HG03095 (cell line): ENCODE measurements at regions not wholly inside any gene's neighbourhood (a gene's known extent, or its start where the extent isn't known, plus 50 kb on each side); places are given as distances from the start of the nearest gene placed in this dataset.
"Not testable (repeated sequence)": the region's sequence is repeated elsewhere in the genome, so short reads cannot be mapped to it uniquely, and the experiment has no call there.

Experiments
- ATAC-seq: cut with Tn5 transposase; IDR thresholded peaks from one replicate; pipeline ENCODE4 v1.9.1; 2021; ENCODE audit warnings: moderate library complexity; ENCODE audit not compliant: unreplicated experiment

DNA sequence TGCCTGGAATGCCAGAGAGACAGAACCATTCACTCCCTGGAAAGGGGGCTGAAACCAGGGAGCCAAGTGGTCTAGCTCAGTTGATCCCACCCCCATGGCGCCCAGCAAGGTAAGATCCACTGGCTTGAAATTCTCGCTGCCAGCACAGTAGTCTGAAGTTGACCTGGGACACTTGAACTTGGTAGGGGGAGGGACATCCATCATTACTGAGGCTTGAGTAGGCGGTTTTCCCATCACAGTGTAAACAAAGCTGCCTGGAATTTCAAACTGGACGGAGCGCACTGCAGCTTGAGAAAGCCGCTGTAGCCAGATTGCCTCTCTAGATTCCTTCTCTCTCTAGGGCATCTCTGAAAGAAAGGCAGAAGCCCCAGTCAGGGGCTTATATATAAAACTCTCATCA, 310.7 kb upstream of the DPPA4 start:
- no peak for ATAC-seq

- ATAC-seq: no peak
Measured at GRCh38 chr3:109656225-109656624, 318.9 kb upstream of the DPPA4 start.

DNA sequence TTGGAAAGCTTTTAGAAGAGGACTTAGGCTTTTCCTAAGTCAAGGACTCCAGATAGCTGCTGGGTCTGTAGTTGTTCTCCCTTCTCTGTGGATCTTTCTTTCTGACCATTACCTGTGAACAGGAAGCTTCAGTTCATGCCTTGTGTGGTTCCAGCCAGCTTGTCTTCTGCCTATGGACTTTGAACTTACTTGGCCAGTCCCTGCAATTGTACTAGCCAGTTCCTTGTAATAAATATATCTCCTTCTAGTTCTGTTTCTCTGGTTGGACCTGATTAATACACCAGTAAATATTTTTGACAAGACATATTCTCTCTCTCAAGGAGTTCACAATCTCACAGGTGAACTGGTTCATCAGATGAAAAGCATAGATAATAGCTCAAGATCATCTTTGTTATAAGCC, 341.3 kb upstream of the DPPA4 start:
- no peak for ATAC-seq

GRCh38 chr3:109679664-109680063, 342.3 kb upstream of the DPPA4 start:
- no peak for ATAC-seq

DNA sequence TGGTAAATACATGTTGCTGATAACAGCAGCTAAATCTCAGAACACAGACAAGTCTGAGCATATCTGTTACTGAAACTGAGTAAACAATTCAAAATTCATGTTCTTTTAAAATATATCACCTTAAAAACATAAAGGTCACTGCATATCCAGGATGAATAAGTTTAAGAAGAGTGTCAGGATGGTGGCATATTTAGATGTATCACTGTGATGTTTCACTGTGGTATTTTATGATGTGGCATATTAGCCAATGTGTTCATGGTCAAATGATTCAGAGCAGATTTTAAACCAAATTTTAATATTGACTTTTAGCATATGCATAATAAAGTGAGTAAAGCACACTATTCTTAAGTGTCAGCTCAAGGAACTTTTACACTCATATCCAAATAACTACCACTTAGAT, 346.4 kb upstream of the DPPA4 start:
- no peak for ATAC-seq

DNA sequence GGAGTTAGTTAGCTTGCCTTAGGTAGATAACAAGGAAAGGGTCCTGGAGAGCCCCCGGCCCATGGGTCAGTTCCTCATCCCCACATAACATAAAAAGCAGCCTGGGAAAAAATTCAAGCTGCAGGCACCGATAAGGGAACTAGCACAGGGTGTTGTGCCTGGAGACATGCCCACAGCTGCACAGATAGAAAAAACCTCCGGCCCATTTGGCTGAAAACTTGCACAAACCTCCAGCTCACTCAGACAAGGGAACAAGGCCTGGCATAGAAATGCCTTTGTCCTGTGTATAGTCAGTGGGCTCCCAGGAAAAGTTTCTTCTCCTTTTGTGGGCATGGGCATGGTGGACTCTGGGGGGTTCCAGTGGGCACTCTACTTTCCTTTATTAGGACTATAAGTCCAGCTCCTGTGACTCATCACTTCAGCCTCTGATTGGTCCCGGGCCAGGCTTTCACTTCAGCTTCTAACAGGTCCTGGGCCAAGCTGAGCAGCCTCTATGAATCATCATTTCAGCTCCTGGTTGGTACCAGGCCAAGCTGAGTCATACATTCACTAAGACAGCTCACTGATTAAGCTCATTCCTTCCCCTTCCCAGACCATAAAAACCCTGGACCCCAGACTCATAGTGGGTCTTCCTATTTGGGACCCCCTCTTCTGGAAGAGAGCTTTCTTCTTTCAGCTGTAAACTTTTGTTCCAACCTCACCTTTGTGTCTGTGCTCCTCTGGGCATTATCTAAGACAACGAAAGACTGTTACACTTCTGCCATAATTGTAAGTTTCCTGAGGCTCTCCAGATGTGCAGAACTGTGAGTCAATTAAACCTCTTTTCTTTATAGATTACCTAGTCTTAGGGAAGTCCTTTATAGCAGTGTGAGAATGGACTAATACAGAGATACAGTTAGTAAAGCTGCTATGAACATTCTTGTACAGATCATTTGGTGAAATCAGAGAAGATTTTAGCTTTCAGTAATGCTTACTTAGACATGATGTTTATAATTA, 348.0 kb upstream of the DPPA4 start:
- ATAC-seq: no peak

GRCh38 chr3:109687626-109688025, 350.3 kb upstream of the DPPA4 start:
- ATAC-seq: no peak

DNA sequence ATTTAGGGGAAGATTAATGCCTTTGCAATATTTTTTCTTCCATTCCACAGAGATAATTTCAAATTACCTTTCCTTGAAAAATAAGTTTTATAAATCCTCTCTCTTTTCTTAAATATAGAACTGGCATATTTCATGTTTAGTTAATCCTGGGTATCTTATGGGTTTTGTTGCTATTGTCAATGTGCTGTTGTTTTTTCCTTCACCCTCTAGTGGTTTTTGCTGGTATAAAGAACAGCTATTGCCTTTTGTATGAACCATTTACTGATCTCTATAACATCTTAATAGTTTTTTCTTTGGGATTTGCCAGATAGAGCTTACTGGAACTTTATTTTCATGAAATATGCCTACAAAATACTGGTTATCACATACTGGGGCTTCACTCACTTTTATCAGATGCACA, 359.6 kb upstream of the DPPA4 start:
- ATAC-seq: no peak

DNA sequence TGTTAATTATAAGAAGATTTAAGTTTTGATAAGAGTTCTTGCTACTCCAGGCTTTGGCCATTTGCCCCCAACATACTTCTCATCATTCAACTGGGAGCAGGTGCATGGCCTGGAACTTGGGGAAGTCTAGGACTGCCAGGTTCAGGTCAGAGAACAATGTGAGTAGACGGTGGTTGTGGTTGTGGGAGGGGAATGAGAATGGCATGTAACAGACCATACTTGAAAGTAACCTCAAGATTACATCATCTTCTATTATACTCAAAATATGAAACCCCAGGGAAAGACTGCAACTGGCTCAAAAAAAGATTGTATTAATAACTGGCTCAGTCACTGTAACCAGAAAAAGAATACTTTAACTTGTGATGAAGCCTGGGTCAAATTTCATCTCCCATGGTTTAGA, 364.9 kb upstream of the DPPA4 start:
- no peak for ATAC-seq

GRCh38 chr3:109702976-109703375, 365.6 kb upstream of the DPPA4 start:
- no peak for ATAC-seq

GRCh38 chr3:109705133-109705532, 367.8 kb upstream of the DPPA4 start:
- ATAC-seq: not testable (repeated sequence)

DNA sequence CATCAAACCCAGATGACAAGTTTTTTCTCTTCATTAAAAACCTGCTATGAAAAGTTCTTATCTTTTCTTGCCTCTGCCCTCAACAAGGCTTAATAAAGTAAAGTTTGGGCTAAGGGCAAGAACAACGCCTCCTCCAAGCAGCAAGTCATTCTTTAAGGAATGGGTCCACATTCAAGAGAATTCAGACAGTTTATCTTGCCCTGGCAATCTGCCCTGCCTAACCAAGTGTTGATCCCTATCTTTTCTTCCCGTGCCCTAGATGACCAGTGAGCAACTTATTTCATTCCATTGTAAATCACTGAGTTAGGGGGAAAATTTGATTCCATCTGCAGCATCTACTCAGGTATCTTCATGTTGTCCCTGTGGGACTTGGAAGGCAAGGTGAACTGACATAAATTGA, 370.3 kb upstream of the DPPA4 start:
- no peak for ATAC-seq

GRCh38 chr3:109713288-109713687, 375.9 kb upstream of the DPPA4 start:
- ATAC-seq: no peak

DNA sequence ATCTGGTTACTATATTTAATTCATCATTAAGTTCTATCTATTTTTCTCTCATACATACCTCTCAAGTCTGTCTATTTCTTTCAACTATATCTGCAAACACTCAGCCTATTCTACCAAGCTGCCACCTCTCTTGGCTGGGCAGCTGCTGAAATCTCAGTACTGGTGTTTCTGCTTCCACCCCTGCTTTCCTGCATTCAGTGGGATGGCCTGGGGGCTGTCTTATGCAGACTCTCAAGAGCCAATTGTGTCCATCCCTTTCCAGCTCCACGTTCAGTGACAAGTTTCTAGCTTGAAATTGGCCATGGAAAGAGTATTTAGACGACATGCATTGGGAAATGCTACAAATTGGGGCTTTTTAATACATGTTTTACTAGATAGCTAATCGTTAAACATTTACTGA, 378.4 kb upstream of the DPPA4 start:
- no peak for ATAC-seq

GRCh38 chr3:109718850-109719249, 381.5 kb upstream of the DPPA4 start:
- no peak for ATAC-seq

DNA sequence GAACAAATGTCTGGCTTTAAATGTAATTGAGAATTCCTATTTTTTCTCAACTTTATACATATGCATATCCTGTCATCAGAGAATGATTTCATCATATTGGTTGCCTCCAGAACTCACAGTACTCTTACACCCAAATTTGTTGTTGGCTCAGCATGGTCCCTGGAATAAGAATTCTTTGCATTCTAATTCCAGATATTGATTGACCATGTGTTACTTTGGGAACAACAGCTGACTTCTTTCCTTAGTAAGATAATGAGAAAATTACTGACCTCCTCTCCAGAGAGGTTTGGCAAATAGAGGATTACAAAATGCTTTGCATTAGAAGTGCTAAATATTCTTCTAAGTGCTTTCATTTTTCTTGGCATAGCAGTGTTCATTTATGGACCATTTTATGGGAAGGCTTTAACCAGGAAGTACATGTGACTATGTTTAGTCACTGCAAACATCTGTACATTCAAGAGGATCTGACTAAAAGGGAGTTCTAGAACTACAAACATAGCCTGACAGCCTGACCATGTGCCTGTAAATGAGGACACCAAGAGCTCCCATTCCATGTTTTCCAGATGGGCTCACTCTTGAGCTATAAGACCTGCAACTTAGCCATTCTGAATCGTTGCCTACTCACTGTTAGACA, 391.6 kb upstream of the DPPA4 start:
- no peak for ATAC-seq

DNA sequence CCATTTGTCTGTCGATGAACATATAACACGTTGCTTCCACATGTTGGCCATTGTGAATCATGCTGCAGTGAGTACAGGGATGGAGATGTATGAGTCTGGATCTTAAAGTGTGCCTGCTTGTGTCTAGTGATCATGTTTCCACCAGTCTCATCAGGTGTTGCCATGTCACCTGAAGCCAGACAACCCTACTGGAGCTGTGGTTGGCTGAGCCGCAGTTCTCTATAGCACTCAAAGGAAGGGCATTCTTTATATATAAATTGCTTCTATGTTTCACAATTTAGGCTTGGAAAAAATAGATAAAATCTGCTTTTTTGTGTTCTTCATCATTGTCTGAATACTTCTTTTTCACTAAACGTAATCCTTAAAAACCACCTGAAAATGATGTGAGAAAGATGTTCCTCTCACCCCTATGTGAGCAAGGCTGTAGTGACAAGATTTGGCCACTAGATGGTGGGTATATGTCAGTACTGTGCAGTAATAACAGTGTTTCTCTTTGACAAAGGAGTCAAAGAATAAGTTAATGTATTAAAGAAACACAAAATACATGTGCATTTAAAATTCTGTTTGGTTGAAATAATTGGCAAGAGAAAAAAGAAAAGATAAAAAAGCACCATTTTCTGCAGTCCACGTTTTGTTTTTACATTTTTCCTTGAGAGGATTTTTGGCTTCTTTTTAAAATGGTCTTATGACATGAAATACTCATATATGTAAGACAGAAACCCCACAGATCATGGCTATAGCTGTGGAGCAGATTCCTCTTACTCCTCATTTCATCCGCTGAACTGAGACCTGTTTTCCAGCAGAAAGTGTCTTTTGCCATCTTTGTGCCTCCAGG, 394.5 kb upstream of the DPPA4 start:
- ATAC-seq: peak; percentile 86

DNA sequence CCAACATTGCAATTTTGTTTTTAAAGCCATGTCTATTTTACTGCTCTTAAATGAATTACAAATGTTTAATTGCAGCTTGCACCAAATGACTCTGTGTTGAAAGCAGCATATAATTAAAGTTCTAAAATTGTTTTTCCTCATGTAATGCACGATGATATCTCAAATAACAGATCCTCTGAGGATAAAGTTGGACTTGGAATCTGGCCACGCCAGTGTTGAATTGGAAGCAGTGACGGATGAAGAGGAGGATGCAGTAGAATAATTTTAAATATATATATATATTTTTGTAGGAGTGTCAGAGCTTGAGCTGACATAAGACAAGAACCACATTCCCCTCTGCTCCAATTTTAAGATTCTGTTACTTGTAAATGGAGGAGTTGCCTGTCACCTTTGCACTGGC, 406.6 kb upstream of the DPPA4 start:
- ATAC-seq: no peak

DNA sequence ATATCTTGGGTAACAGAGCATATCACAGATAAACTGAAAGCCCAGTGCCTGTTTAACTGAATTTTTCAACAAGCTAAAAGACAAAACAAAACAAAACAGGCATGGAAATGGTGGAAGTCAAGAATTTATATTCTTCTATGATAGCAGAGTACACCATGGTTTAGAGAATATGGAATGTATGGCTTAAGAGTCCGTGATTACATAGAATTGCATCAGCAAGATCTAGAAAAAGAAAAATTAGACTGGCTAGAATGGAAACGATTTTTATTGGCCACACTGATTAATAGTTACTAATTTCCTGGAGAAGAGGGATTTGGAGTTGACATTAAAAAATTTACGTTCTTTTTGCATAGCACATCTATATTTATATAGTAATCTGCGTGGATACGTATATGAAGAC, 435.2 kb upstream of the DPPA4 start:
- no peak for ATAC-seq

DNA sequence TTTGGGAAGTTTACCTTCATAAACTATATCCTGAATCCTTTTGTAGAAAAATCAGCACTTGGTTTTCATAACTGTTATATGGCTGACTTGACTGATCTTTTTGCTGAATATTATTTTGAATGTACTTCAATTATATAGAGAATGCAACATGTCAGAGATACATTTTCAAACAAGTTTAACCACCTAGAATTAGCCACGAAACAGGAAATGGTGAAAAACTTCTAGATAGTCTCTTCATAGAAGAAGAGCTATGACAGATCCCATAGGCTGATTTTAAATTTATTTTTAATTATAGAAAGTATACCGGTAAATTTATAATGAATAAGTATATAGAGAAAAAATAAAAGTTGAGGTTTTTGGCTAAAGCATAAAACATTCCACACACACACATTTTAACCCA, 436.8 kb upstream of the DPPA4 start:
- no peak for ATAC-seq

DNA sequence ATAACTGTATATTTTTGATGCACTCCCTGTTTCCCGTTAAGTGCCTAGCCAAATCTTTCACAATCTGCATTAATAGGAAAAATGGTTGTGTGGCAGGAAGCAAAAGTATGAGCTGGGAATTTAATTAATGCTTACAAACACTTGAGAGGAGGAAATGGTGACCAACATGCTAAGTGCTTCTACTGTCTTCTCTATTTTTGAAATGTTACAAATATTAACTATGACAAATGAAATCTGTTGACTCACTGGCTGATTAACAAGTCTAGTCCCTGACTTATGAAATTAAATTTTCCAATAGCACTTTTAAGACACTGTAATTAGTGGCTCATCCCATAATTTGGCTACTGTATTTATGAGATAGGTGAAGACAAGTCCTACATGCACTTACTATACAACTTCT, 446.9 kb upstream of the DPPA4 start:
- ATAC-seq: no peak
